Dedifferentiated amniotic fluid mesenchymal stem cell (primary cell): ENCODE measurements at regions not wholly inside any gene's neighbourhood (a gene's known extent, or its start where the extent isn't known, plus 50 kb on each side); places are given as distances from the start of the nearest gene placed in this dataset.

Source experiments
- DNase-seq: peaks from one replicate; pipeline ENCODE4 v3.0.0-alpha.2; 2016; ENCODE audit errors: extremely low spot score

DNA sequence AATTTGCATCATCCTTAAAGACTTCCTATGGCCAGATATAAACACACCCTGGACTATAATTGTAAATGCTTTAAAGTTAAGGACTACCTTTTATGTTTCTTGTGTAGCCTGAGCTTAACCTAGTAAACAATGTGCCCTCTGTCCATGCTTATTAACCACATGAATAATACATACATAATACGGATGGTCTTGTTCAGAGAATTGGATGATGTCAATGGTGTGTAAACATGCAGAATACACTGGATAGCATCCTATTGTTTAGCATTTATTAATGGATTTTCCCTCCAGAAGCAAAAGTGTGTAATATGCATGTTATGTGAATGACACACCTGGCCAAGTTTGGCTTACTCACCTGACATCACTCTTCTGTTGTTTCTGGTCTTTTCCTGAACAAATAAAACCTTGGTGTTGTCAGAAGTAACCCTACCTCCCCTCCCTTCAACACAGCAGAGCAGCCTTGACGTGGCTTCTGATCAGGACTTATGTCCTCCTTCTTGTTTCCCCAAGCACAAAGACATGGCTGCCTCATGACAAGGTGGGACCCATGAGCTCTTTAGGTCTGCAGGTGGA, 517.9 kb downstream of the MTRR start:
- no peak for DNase-seq

DNA sequence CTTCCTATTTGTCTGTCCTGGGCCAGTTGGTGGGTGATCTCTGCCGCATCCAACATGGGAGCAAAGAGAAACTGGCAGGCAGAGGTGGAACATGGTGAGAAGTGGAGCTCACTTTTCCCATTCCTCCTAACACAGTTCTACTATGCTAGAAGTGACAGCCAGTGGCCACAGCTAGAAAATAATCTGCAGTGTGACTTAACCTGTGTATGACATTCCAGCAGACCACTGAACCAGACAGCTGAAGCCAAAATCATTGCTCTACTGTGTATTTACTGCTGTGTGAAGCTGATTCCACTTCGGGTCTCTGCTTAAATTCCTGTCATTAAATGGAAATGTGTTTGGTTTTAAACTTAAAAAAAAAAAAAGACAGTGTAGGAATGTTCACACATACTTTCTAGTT, 523.0 kb downstream of the MTRR start:
- DNase-seq: no peak

DNA sequence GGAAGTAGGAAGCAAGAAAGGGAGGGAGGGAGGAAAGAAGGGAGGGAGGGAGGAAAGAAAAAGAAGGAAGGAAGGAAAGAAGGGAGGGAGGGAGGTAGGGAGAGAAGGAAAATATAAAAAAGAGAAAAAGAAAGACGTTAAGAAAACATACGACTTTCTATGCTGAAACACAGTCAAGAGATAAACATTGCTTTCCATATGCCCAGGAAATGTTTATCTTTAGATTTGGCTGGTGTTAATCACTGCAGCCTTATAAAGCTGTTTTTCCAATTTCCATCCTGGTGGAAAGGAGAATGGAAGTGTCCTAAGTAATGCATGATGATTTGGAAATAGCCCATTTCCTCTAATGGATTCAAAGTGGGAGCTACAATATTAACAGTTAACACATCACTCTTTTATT, 524.3 kb downstream of the MTRR start:
- no peak for DNase-seq

DNA sequence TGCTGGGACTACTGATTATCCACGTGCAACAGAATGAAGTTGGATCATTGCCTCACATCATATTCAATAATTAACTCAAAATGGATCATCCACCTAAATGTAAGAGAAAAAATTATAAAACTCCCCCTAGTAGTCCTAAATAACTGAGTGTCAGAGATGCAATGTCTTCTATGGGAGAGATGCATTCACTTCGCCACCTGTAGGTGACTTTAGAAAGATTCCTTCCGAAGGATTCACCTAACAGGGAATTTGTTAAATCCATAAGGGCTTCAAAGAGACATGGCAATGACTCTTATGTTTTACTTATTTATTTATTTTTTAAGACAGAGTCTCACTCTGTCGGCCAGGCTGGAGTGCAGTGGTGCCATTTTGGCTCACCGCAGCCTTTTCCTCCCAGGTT, 526.0 kb downstream of the MTRR start:
- no peak for DNase-seq

DNA sequence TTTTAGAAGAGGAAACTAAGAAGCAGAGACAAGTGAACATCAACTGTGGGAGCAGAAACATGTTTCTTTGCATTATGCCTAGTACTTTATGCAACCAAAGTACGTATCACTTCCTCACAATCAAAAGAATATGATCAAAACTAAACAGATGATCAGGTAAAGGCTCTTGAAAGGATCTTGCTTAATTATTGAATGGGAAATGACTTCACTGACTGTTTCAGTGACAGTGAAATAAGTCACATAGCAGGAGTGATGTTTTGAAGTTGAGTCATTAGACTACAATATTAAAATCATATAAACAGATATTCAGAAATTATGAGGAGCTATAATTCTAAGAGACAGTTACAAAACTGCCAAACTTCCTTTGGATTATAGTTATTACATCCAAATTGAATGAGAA, 527.3 kb downstream of the MTRR start:
- DNase-seq: no peak

DNA sequence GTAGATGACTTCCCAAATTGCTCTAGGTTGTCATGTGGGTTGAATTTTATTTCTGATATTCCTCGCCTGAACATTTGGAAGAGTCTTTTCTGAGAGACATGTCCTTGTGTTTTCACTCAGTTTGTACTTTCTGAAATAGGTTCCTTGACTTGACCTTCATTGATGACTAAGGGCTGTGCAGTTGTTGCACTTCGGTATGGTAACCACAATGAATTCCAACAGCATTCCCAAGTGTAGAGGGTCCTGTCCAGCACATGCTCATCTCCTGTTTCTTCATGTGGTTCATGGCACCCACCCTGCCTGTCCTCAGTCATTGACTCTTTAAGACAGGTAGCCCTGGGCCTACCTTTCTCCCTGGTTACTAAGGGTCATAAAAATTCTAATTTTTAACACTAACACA, 527.8 kb downstream of the MTRR start:
- no peak for DNase-seq

DNA sequence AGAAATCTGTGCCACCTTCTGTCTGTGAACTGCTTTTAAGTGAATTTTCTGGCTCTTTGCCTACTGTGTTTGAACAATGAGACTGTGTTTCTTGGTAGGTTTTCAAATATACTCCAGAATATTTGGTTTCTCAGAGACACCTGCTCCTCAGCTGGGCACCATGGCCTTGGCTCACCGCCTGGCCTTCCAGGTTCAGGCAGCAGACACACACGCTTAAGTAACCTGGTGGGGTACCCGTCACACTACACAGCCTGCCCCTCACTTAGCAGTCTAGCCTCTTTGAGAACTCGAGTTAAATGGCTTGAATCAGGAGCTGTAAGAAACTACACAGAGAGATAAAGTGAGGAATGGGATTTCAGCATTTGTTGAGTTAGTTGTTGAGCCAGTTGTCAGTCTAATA, 530.5 kb downstream of the MTRR start:
- DNase-seq: no peak

DNA sequence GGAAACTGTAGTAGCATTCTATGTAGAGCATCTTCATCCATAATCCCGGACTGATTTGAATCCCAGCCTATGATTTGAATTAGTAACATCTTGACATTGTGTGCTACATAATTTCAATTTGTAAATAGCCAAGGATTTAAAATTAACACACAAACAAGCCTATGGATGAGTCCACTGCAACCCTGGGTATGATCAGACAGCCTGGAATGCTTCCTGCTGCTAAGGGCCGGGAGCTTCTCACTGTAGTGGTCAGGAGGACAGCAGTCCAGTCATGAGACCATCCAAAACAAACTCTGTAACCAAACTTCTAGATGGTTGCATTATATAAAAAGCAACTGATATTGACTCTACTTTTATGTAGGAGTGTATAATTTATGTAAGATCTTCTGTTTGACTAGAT, 539.3 kb downstream of the MTRR start:
- no peak for DNase-seq

DNA sequence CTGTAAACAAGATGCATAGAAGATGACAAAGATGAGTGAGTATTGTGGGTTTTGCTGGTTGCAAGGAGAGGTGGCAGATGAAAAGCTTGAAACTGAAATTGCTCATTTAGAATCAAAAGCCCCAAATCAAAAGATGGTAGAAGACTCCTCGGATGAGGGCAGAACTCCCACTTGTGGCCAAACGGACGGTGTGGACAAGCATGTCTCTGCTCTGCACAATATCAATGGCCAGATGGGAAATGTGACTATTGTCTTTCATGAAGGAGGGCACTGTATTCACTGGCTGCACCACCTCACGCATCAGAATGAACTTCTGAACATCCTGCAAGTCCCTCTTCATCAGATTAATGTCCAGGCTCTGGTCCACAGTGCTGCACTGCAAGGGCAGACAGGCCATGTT, 541.7 kb downstream of the MTRR start:
- DNase-seq: no peak

DNA sequence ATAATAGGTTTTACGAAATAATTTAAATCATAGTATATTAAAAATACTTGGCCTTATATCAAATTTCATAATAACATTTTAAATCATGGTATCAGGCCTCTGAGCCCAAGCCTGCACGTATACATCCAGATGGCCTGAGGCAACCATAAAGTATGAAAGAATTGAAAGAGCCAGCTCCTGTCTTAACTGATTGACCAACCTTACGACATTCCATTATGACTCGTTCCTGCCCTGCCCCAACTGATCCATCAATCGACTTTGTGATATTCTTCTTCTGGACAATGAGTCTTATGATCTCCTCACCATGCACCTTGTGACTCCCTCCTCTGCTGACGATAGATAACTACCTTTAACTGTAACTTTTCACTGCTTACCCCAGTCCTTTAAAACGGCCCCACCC, 545.0 kb downstream of the MTRR start:
- DNase-seq: no peak

DNA sequence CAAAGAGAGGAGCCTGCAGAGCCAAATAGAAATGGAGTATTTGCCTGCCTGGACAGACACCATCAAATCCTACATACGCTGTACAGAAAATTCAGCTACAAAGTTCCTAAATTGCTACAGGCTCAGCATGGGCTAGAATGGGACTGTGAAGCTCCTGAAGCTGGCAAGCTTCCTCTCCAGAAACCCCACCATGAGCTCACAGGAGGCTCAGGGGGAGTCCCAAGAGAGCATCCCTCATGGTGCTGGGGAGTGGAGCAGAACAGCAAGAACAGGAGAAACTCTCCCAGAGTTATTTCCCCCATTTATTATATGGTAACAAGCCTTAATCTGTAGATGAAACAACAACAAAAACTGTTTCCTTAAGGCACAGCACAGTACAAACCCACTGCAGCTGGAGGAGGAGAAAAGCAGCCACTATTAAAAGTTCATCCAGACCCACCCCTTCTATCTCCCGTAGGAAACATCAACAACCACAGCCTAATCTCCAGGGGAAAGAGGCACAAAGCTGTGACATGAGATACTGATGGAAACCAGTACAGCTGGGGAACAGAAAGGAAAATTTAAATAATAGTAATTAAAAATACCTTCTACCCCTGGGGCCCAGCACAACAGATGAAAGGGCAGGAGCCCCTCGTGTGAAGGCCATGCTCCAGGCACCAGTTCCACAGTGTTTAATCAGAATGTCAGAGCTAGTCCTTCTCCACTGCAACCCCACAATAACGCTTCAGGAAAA, 548.5 kb downstream of the MTRR start:
- DNase-seq: no peak

DNA sequence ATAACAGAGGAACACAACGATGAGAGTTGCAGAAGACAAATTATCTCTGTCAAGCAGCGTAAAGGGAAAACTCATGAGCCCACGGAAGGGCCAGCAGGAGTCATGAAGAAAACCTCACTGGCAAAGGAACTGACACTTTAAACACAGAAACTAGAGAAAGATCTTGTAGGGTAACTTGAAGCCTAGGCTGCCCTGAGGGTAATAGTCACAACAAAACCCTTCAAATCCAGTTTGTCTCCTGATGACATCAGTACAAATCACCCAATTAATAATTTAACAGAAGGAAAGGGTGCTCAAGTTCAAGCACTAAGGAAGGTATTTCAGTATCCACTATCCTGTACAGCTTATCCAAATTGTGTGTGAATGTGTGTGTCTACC, 549.1 kb downstream of the MTRR start:
- no peak for DNase-seq

DNA sequence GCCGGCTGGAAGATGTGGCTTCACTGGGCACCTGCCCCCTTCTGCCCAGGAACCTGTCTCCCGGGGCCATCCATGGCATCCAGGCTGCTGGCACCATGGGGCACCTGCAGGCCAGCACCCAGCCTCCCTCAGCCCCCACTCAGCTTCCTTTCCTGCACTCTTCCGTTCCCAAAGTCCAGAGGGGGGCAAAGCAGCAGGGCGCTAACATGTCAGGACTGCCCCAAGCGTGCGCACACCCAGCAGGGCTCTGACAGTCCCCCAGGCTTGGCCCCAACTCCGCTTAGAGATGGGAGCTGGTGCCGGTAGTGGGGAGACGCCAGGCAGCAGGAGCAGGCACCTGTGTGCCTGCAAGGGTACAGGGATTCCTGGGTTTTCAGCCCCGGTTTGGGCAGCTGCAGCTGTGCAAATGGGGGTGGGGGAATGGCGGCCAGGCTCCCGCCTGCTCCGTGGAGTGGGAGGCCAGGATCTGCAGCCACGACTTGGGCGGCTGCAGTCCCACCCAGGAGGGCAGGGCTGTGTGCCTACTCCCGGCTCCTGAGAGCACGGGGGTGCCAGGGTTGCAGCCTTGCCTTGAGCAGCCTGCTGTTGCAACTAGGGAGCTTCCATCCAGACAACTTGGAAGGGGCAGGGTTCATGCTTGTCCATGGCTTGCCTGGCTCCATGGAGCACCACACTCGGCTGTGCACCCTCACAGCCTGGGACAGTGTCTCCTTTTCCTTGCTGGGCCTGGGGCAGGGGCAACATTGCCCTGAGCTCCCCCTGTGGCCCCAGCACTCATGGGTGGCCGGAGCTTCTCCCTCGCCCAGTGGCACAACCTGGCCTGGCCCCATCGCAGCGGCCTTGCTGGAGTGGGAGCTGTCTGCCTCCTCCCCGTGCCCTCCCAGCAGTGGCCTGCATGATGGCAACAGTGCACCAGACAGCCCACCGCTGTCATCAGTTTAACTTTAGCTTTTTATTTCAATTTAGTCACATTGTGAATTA, 561.1 kb downstream of the MTRR start:
- no peak for DNase-seq

DNA sequence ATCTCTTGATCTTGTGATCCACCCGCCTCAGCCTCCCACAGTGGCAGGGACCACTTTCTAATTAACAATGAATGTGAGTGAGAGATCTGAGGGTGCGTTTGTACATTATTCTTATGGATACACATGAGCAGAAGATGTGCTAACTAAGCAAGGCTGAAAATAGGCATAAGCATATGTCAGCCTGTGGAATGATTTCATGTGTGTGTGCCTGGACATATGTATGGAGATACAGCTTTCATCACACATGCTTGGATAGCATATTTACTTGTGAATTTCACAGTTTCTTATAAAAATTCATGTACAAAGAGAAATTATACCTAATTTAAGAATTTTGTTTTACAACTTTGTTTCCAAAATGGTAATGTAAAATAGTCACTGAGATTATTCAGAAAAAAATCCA, 565.6 kb downstream of the MTRR start:
- DNase-seq: no peak

DNA sequence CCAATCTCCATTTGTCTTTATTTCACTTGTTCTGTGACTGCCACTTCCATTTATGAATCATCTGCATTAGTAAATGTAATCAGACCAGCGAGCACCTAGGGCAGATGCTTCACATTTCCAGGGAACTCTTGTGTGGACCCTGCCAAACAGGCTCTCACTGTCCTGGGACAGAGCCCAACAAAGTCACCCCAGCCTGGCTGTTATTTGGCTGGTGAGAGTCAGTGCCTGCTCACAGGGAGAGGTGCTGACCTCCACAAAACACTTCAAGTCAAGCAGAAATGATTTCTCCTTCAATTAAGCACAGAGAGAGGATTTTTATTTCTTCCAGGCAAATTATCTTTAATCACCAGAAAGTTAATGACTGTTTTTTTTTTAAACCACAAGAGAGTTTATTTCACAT, 568.0 kb downstream of the MTRR start:
- DNase-seq: no peak

DNA sequence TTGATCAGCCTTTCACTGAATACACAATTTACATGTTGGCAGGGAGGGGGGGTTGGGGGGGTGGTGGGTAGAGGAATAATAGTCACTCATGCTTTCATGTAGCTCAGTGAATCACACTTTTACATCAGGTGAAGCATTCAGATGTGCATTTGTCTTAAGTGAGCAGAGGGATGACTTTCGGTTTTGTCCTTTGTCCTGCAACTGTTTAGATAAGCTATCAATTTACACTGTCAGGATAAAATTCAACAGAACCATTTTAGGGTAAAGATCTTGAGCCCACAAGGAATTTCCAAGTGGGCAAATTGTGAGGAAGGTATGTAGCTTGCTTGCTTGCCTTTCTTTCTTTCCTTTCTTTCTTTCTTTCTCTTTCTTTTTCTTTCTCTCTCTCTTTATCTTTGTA, 576.2 kb downstream of the MTRR start:
- DNase-seq: no peak

DNA sequence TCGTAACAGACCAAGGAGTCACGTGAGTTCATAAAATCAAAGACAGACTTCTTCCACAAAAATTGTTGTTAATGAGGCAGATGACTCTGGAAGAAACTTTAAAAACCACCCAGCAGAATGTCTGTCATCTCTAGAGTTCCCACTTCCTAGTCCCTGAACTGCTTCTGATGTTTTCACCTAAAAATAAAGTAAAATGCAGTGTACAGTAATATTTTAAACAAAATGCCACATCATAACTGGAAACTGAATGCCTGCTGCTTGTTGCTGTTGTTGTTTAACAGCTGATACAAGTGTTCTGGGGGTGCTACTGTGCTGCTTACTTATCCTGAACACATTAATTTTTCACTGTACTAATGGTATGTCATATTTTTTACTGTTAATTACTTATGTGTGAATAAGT, 577.2 kb downstream of the MTRR start:
- DNase-seq: no peak

DNA sequence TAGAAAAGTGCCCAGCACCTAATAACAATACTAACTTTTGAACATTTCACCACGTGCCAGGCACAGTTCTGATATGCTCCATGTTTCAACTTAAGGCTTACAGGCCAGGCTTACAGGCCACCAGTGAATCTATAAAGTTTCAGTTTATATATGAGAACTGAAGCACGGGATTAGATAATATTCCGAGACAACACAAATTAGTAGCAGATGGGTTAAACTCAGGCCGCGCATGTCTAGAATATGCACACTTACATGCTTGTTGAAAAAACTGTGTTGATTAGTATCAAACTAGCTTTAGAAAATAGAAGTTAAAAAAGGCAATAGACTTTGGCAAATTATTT, 587.9 kb downstream of the MTRR start:
- no peak for DNase-seq

DNA sequence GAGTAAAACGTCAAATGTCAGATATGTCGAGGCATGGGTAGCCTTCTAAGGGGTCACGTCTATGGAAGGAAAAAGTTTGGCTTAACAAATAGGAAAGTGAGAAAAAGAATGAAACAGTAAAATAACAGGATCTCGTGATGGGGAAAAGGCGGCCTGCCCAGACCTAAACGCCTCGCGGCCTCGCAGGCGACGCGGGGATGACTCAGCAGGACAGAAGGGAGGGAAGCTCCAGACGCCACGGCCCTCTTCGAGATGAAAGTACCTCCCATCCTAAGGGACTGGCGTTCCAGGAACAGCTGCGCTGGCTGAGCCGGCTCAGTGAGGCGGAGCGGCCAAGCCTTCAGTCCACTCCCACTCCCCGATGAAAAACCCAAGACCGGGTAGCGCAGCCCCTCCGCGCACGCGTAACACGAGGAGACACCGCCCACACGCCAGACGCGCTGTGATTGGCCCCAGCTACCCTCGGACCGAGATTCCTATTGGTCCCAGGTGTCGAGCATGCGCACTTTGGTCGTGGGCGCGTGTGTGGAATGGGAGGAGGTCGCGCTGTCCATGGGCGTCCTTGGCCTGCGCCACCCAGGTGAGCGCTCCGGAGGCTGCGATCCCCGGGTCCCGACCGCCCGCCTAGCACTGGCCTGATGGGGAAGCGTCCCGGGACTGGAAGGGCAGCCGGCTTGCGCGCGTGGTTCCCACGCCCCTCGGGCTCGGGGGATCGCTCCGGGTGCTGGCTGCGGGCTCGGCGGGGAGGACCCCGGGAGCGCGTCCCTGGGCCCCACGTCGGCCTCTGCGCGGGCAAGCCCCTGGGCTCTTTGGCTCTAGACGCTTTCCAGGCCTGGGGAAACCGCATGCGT, 588.5 kb downstream of the MTRR start:
- no peak for DNase-seq

DNA sequence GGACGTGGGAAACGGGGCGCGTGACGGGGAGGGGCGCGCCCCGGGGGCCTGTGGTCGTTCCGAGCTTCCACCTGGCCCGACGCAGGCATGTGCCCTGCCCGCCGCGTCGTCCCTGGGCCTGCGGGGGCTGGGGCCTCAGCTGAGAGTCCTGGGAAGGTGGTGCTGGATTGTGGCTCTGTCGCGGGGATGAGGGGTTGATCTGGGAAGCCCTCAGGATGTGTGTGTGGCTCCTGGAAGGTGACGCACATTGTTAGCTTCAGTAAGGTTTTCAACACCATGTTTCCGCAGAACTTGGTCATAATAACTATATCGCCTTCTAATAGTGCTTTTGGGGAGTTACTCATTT, 589.1 kb downstream of the MTRR start:
- DNase-seq: no peak

DNA sequence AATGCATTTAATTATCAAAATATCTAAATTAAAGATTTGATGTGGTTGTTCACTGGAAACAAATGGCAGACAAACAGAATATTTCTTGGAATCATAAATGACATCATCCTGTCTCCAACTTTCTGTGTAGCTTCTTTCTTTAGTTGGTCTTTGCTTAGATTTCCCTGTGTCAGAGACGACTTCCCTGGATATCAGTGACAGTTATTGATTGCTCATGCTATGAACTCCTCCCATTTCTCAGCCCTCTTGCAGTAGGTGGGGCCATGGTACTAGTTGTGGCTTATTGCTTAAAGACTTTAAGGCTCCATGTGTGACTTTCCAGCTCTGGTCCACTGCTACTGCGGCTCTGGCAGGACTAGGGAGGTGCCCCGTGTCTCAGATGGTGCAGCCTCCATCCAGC, 592.6 kb downstream of the MTRR start:
- no peak for DNase-seq

DNA sequence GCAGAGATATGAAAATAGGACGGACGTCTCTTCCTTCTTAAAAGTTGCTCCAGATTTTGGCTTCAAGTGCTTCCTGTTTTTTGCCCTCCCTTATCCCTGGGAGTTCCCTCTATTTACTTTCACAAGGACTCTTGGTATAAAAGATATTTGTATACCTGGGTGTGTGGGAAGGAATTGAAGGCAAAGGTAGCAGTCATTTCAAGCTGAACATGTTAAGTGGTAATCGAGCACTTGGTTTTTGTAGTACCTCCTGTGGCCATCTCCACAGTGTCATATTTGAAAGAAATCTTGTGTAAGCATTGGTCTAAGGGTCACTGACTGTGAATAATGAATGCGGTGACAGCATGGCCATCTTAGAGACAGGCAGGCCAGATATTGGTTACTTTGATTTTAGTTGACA, 593.6 kb downstream of the MTRR start:
- no peak for DNase-seq
